ENCODE measurements at regions not wholly inside any gene's neighbourhood (a gene's known extent, or its start where the extent isn't known, plus 50 kb on each side); places are given as distances from the start of the nearest gene placed in this dataset.

- H3K36me3 ChIP-seq (ENCODE audit: control insufficient read depth, insufficient read depth, low read length): no peaks in the 10 kb centered on the region
- no peaks in the 10 kb centered on the region for H3K27me3 ChIP-seq (ENCODE audit: control insufficient read depth, insufficient read depth, low read length)
- no peak for DNase-seq (ENCODE audit: low read depth)
- H3K4me3 ChIP-seq (ENCODE audit: low read depth, low read length): no peak overlapping the region
- TF ChIP-seq CTCF (IDR thresholded peaks at IDR 0.05; ENCODE audit: insufficient read depth, low read length, poor library complexity, severe bottlenecking): no peak
Measured at GRCh38 chr11:92659793-92660192, 309.7 kb upstream of the MTNR1B start.

- Histone ChIP-seq H3K4me3 (ENCODE audit: low read depth, low read length) (no peak overlapping the region), H3K36me3 (ENCODE audit: control insufficient read depth, insufficient read depth, low read length) (no peaks in the 10 kb centered on the region), H3K27me3 (ENCODE audit: control insufficient read depth, insufficient read depth, low read length) (no peaks in the 10 kb centered on the region)
- DNase-seq (ENCODE audit: low read depth): no peak
- no peak for TF ChIP-seq CTCF (IDR thresholded peaks at IDR 0.05; ENCODE audit: insufficient read depth, low read length, poor library complexity, severe bottlenecking)
Measured at GRCh38 chr11:92662601-92663360, 306.7 kb upstream of the MTNR1B start.

GRCh38 chr11:92663539-92663938 lies 305.9 kb upstream of the MTNR1B start:
- no peak for TF ChIP-seq CTCF (IDR thresholded peaks at IDR 0.05; ENCODE audit: insufficient read depth, low read length, poor library complexity, severe bottlenecking)
- no peaks in the 10 kb centered on the region for H3K27me3 ChIP-seq (ENCODE audit: control insufficient read depth, insufficient read depth, low read length)
- no peak overlapping the region for H3K4me3 ChIP-seq (ENCODE audit: low read depth, low read length)
- no peaks in the 10 kb centered on the region for H3K36me3 ChIP-seq (ENCODE audit: control insufficient read depth, insufficient read depth, low read length)
- no peak for DNase-seq (ENCODE audit: low read depth)

- Histone ChIP-seq H3K27me3 (ENCODE audit: control insufficient read depth, insufficient read depth, low read length) (no peaks in the 10 kb centered on the region), H3K36me3 (ENCODE audit: control insufficient read depth, insufficient read depth, low read length) (no peaks in the 10 kb centered on the region), H3K4me3 (ENCODE audit: low read depth, low read length) (no peak overlapping the region)
- DNase-seq (ENCODE audit: low read depth): no peak
- TF ChIP-seq CTCF (IDR thresholded peaks at IDR 0.05; ENCODE audit: insufficient read depth, low read length, poor library complexity, severe bottlenecking): no peak
Measured at GRCh38 chr11:92667486-92668152, 301.8 kb upstream of the MTNR1B start.

- no peaks in the 10 kb centered on the region for H3K27me3 ChIP-seq (ENCODE audit: control insufficient read depth, insufficient read depth, low read length)
- H3K36me3 ChIP-seq (ENCODE audit: control insufficient read depth, insufficient read depth, low read length): no peaks in the 10 kb centered on the region
- DNase-seq (ENCODE audit: low read depth): no peak
- no peak overlapping the region for H3K4me3 ChIP-seq (ENCODE audit: low read depth, low read length)
- no peak for TF ChIP-seq CTCF (IDR thresholded peaks at IDR 0.05; ENCODE audit: insufficient read depth, low read length, poor library complexity, severe bottlenecking)
Measured at GRCh38 chr11:92670308-92670890, 299.1 kb upstream of the MTNR1B start.
